ENCODE measurements at regions not wholly inside any gene's neighbourhood (a gene's known extent, or its start where the extent isn't known, plus 50 kb on each side); places are given as distances from the start of the nearest gene placed in this dataset.

- no peak for DNase-seq
Measured at GRCh38 chr4:121226362-121226761, 62.2 kb upstream of the TNIP3 start.

GRCh38 chr4:121221608-121222007 lies 57.5 kb upstream of the TNIP3 start:
- no peak for DNase-seq

GRCh38 chr4:121221201-121221600 lies 57.1 kb upstream of the TNIP3 start:
- DNase-seq: no peak

GRCh38 chr4:121220698-121221097 lies 56.6 kb upstream of the TNIP3 start:
- DNase-seq: no peak

GRCh38 chr4:121219227-121219626 lies 55.1 kb upstream of the TNIP3 start:
- DNase-seq: no peak

- no peak for DNase-seq
Measured at GRCh38 chr4:121217351-121217750, 53.2 kb upstream of the TNIP3 start.

GRCh38 chr4:121216461-121216860 lies 52.3 kb upstream of the TNIP3 start:
- DNase-seq: no peak

GRCh38 chr4:121213940-121214339 lies 49.8 kb upstream of the TNIP3 start:
- DNase-seq: no peak
